ENCODE measurements at regions not wholly inside any gene's neighbourhood (a gene's known extent, or its start where the extent isn't known, plus 50 kb on each side); places are given as distances from the start of the nearest gene placed in this dataset.

DNA sequence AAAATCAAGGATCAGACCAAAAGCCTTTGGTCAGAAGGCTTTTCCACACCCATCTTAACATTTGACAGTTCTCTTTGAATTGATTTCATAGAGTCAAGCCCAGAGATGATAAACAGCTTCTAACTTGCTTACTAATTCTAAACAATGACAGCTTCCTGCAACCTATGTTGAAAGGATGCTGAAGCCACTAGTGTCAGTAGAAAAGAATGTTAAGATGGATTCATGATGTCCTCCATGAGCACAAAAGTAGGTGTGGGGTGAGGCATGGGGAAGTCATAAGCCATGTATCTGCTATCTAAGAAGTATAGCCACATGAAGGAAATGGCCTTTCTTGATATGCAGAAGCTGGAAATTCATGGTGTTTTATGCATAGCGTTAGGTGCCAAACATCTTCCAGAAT, 269.3 kb downstream of the DHX15 start:
- ATAC-seq = no peak
- Mint-ChIP-seq H3K36me3 (no peaks in the 10 kb centered on the region), H3K27me3 (no peaks in the 10 kb centered on the region), H3K27ac (no peak overlapping the region), H3K4me1 (no peaks in the 10 kb centered on the region), H3K4me3 (no peak overlapping the region), H3K9me3 (no peaks in the 10 kb centered on the region)

- Mint-ChIP-seq H3K27me3 (no peaks in the 10 kb centered on the region), H3K27ac (no peak overlapping the region), H3K4me1 (no peaks in the 10 kb centered on the region), H3K9me3 (peaks cover 3% of the 10 kb centered on the region), H3K4me3 (no peak overlapping the region), H3K36me3 (no peaks in the 10 kb centered on the region)
- ATAC-seq = no peak
Measured at GRCh38 chr4:24312261-24312913, 272.0 kb downstream of the DHX15 start.

- Mint-ChIP-seq H3K36me3 (no peaks in the 10 kb centered on the region), H3K4me3 (no peak overlapping the region), H3K27me3 (no peaks in the 10 kb centered on the region), H3K27ac (no peak overlapping the region), H3K4me1 (no peaks in the 10 kb centered on the region), H3K9me3 (peaks cover 3% of the 10 kb centered on the region)
- ATAC-seq = no peak
Measured at GRCh38 chr4:24303926-24304325, 280.4 kb downstream of the DHX15 start.

- H3K4me3 Mint-ChIP-seq = no peak overlapping the region
- no peaks in the 10 kb centered on the region for H3K36me3 Mint-ChIP-seq
- no peaks in the 10 kb centered on the region for H3K27me3 Mint-ChIP-seq
- no peak for ATAC-seq
- H3K9me3 Mint-ChIP-seq = no peaks in the 10 kb centered on the region
- no peaks in the 10 kb centered on the region for H3K4me1 Mint-ChIP-seq
- H3K27ac Mint-ChIP-seq = no peak overlapping the region
Measured at GRCh38 chr4:24298911-24299310, 285.4 kb downstream of the DHX15 start.

- Mint-ChIP-seq H3K27ac (no peak overlapping the region), H3K4me1 (no peaks in the 10 kb centered on the region), H3K9me3 (peaks cover 4% of the 10 kb centered on the region), H3K4me3 (no peak overlapping the region), H3K27me3 (no peaks in the 10 kb centered on the region), H3K36me3 (no peaks in the 10 kb centered on the region)
- no peak for ATAC-seq
Measured at GRCh38 chr4:24287096-24287495, 297.3 kb downstream of the DHX15 start.

DNA sequence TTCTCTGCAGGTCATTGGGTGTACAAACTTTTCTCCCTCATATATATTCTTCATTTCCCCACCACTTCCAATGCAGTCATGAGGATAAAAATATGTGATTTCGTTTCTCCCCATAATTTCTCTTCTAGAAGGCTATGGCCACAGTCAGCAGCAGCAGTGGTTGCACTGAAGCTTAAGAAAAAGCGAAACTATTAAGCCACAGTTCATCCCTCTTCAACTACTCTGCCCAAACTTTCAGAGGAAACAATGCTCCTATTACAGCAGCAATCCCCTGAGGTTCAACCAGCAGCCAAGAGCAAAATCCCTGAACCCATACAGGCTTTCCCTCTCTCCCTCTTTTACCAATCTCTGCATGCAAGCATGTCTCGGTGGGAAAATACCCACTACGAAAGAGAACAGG, 298.6 kb downstream of the DHX15 start:
- Mint-ChIP-seq H3K36me3 (no peaks in the 10 kb centered on the region), H3K4me1 (no peaks in the 10 kb centered on the region), H3K27me3 (no peaks in the 10 kb centered on the region), H3K4me3 (no peak overlapping the region), H3K9me3 (peaks cover 4% of the 10 kb centered on the region), H3K27ac (no peak overlapping the region)
- no peak for ATAC-seq

GRCh38 chr4:24282446-24282845, 301.9 kb downstream of the DHX15 start:
- no peaks in the 10 kb centered on the region for H3K4me1 Mint-ChIP-seq

GRCh38 chr4:24279911-24280375, 304.4 kb downstream of the DHX15 start:
- H3K9me3 Mint-ChIP-seq = no peaks in the 10 kb centered on the region
- H3K36me3 Mint-ChIP-seq = no peaks in the 10 kb centered on the region
- ATAC-seq = no peak
- H3K4me3 Mint-ChIP-seq = no peak overlapping the region
- no peaks in the 10 kb centered on the region for H3K4me1 Mint-ChIP-seq
- no peaks in the 10 kb centered on the region for H3K27me3 Mint-ChIP-seq
- H3K27ac Mint-ChIP-seq = no peak overlapping the region

More at GRCh38 chr4:24282446-24282845, 301.9 kb downstream of the DHX15 start:
- Mint-ChIP-seq H3K36me3 (no peaks in the 10 kb centered on the region), H3K27me3 (no peaks in the 10 kb centered on the region), H3K9me3 (no peaks in the 10 kb centered on the region), H3K4me3 (no peak overlapping the region), H3K27ac (no peak overlapping the region)
- ATAC-seq = no peak

GRCh38 chr4:24279469-24279868, 304.9 kb downstream of the DHX15 start:
- Mint-ChIP-seq H3K4me3 (no peak overlapping the region), H3K4me1 (no peaks in the 10 kb centered on the region), H3K36me3 (no peaks in the 10 kb centered on the region), H3K9me3 (no peaks in the 10 kb centered on the region), H3K27ac (no peak overlapping the region), H3K27me3 (no peaks in the 10 kb centered on the region)
- ATAC-seq = no peak

GRCh38 chr4:24278693-24279092, 305.7 kb downstream of the DHX15 start:
- no peaks in the 10 kb centered on the region for H3K9me3 Mint-ChIP-seq
- ATAC-seq = no peak
- H3K27ac Mint-ChIP-seq = no peak overlapping the region
- no peaks in the 10 kb centered on the region for H3K27me3 Mint-ChIP-seq
- H3K36me3 Mint-ChIP-seq = no peaks in the 10 kb centered on the region
- no peaks in the 10 kb centered on the region for H3K4me1 Mint-ChIP-seq
- no peak overlapping the region for H3K4me3 Mint-ChIP-seq

DNA sequence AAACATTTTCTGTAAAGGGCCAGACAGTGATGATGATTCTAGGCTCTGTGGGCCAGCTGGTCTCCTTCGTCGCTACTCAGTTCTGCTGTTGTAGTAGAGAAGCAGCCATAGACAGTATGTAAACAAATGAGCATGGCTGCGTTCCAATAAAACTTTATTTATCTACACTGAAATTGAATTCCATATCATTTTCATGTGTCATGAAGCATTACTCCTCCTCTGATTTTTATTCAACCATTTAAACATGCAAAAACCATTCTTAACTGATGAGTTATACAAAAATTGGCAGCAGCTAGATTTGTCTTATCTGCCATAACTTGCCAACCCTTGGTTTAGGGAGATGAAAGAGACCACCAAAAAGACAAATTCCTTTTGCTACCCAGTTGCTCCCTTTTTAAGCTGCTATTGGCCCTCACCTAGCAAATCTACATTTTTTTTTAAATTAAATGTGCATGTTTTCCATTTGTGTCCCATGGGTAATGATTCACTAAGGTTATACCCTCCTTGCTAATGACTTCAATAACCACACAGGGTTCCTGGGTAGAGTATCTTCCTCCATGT, 309.9 kb downstream of the DHX15 start:
- no peaks in the 10 kb centered on the region for H3K9me3 Mint-ChIP-seq
- ATAC-seq = no peak
- H3K4me3 Mint-ChIP-seq = no peak overlapping the region
- H3K27ac Mint-ChIP-seq = no peak overlapping the region
- no peaks in the 10 kb centered on the region for H3K4me1 Mint-ChIP-seq
- H3K27me3 Mint-ChIP-seq = no peaks in the 10 kb centered on the region
- H3K36me3 Mint-ChIP-seq = no peaks in the 10 kb centered on the region

GRCh38 chr4:24273136-24273535, 311.2 kb downstream of the DHX15 start:
- Mint-ChIP-seq H3K36me3 (no peaks in the 10 kb centered on the region), H3K4me3 (no peak overlapping the region), H3K9me3 (no peaks in the 10 kb centered on the region), H3K4me1 (no peaks in the 10 kb centered on the region), H3K27me3 (no peaks in the 10 kb centered on the region), H3K27ac (no peak overlapping the region)
- no peak for ATAC-seq

GRCh38 chr4:24266951-24267722, 317.2 kb downstream of the DHX15 start:
- H3K27ac Mint-ChIP-seq = no peak overlapping the region
- no peaks in the 10 kb centered on the region for H3K36me3 Mint-ChIP-seq
- no peak overlapping the region for H3K4me3 Mint-ChIP-seq
- no peaks in the 10 kb centered on the region for H3K4me1 Mint-ChIP-seq
- no peak for ATAC-seq
- H3K9me3 Mint-ChIP-seq = no peaks in the 10 kb centered on the region
- H3K27me3 Mint-ChIP-seq = no peaks in the 10 kb centered on the region

DNA sequence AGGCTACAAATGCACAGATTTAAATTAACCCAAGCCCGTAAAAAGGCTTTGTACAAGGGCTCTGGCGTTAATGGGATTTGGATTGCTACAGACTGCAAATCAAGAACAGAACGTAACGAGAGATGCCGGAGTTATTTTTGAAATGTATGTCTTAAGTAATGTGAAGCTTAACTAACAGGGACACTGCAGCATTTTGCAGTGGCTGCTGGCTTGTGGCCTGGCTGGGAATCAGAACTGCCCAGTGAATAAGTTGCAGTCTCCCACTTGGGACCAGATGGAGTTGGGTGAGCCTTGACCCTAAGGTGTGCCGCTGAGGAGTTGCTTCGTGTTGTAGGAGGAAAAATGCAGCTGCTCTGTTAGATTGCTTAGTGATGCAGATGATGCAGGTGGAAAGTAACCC, 318.4 kb downstream of the DHX15 start:
- Mint-ChIP-seq H3K4me3 (no peak overlapping the region), H3K27me3 (no peaks in the 10 kb centered on the region), H3K36me3 (no peaks in the 10 kb centered on the region), H3K9me3 (peaks cover 3% of the 10 kb centered on the region), H3K4me1 (no peaks in the 10 kb centered on the region), H3K27ac (no peak overlapping the region)
- ATAC-seq = no peak

GRCh38 chr4:24262616-24263015, 321.7 kb downstream of the DHX15 start:
- H3K36me3 Mint-ChIP-seq = no peaks in the 10 kb centered on the region
- H3K4me3 Mint-ChIP-seq = no peak overlapping the region

GRCh38 chr4:24262084-24262483, 322.3 kb downstream of the DHX15 start:
- no peak for ATAC-seq
- Mint-ChIP-seq H3K27ac (no peak overlapping the region), H3K4me3 (no peak overlapping the region), H3K27me3 (no peaks in the 10 kb centered on the region), H3K9me3 (peaks cover 3% of the 10 kb centered on the region), H3K4me1 (no peaks in the 10 kb centered on the region), H3K36me3 (no peaks in the 10 kb centered on the region)

More at GRCh38 chr4:24262616-24263015, 321.7 kb downstream of the DHX15 start:
- H3K9me3 Mint-ChIP-seq = peaks cover 3% of the 10 kb centered on the region
- no peak overlapping the region for H3K27ac Mint-ChIP-seq
- no peak for ATAC-seq
- H3K27me3 Mint-ChIP-seq = no peaks in the 10 kb centered on the region
- no peaks in the 10 kb centered on the region for H3K4me1 Mint-ChIP-seq

All from stimulated activated memory B cell treated with anti-CD40 and anti-IgM and Interleukin-4, amounts not matched to agents 10 μg/mL and 1 μg/mL and 100 μg/mL, for 72 hours (primary cell).